ENCODE measurements at regions not wholly inside any gene's neighbourhood (a gene's known extent, or its start where the extent isn't known, plus 50 kb on each side); places are given as distances from the start of the nearest gene placed in this dataset.

DNA sequence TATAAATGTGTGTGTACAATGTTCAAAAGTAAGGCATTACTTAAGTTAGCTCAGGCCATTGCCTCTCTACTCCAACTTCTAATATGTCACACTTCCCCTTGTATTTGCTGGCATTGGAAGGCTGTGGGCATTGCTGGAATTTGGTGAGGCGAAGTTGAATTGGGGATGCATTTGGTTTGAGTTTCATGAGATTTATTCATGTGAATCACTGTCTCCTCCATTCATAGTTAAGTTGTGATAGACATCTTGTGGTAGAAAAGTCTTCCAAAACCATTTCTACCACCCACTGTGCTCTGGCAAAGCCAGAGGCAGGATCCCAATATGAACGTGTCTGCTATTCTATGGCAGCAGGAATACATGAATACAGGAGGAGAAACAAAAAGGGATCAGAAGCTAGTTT lies 397.8 kb upstream of the USP24 start:
- H3K27me3 Mint-ChIP-seq (ENCODE audit: low read depth in 3 of 3) = peaks cover 0 to 3% (median 2%) of the 10 kb centered on the region in 3 donors
- no peak overlapping the region for H2AFZ ChIP-seq (ENCODE audit: insufficient read depth, low read depth, low read length, poor library complexity, severe bottlenecking)

DNA sequence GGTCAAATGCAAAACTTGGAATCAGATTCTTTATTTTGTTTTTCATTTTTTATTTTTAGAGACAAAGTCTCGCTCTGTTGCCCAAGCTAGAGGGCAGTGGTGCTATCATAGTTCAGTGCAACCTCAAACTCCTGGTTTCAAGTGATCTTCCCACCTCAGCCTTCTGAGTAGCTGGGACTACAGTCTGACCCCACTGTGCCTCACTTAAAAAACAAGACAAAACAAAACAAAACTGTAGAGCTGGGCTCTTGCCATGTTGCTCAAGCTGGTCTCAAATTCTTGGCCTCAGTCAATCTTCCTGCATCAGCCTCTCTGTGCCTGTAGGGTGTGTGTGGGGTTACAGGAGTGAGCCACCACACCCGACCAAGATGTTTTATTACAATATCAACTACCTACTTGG lies 396.0 kb upstream of the USP24 start:
- Histone ChIP-seq H3K27me3 (ENCODE audit: control insufficient read depth in 2 of 2, insufficient read depth in 2 of 2, low read length in 2 of 2) (no peaks in the 10 kb centered on the region), H3K4me1 (ENCODE audit: control insufficient read depth in 1 of 2, insufficient read depth in 2 of 2, low read length in 2 of 2) (no peaks in the 10 kb centered on the region), H3K4me2 (replicated peaks; ENCODE audit: extremely low read depth, low read length, poor library complexity, severe bottlenecking) (no peak overlapping the region), H2AFZ (ENCODE audit: insufficient read depth, low read depth, low read length, poor library complexity, severe bottlenecking) (no peak overlapping the region), H3K36me3 (replicated peaks in 1 of 2; ENCODE audit: control insufficient read depth in 1 of 2, insufficient read depth in 2 of 2, low read length in 2 of 2) (no peaks in the 10 kb centered on the region), H3K79me2 (ENCODE audit: insufficient read depth, low read length) (no peaks in the 10 kb centered on the region), H3K27ac (ENCODE audit: low read depth in 1 of 2, low read length in 2 of 2) (no peak overlapping the region), H4K20me1 (ENCODE audit: insufficient read depth, low read length) (no peaks in the 10 kb centered on the region), H3K9ac (ENCODE audit: insufficient read depth, low read length, poor library complexity, severe bottlenecking) (no peak overlapping the region), H3K4me3 (replicated peaks in 1 of 3; ENCODE audit: low read depth in 2 of 3, low read length in 3 of 3) (no peak overlapping the region), H3K9me3 (replicated peaks in 1 of 2; ENCODE audit: control insufficient read depth in 1 of 2, insufficient read depth in 1 of 2, low read length in 2 of 2) (peaks cover 8 to 16% of the 10 kb centered on the region in 2 donors)
- Mint-ChIP-seq H3K9me3 (peaks cover 8 to 27% (median 15%) of the 10 kb centered on the region in 7 donors), H3K27me3 (ENCODE audit: low read depth in 3 of 3) (peaks cover 0 to 2% (median 1%) of the 10 kb centered on the region in 3 donors), H3K4me1 (no peaks in the 10 kb centered on the region), H3K27ac (no peak overlapping the region), H3K4me3 (no peak overlapping the region), H3K36me3 (no peaks in the 10 kb centered on the region)
- intact Hi-C loops (cut with micrococcal nuclease) = no loop called here
- TF ChIP-seq, protein P1, sequence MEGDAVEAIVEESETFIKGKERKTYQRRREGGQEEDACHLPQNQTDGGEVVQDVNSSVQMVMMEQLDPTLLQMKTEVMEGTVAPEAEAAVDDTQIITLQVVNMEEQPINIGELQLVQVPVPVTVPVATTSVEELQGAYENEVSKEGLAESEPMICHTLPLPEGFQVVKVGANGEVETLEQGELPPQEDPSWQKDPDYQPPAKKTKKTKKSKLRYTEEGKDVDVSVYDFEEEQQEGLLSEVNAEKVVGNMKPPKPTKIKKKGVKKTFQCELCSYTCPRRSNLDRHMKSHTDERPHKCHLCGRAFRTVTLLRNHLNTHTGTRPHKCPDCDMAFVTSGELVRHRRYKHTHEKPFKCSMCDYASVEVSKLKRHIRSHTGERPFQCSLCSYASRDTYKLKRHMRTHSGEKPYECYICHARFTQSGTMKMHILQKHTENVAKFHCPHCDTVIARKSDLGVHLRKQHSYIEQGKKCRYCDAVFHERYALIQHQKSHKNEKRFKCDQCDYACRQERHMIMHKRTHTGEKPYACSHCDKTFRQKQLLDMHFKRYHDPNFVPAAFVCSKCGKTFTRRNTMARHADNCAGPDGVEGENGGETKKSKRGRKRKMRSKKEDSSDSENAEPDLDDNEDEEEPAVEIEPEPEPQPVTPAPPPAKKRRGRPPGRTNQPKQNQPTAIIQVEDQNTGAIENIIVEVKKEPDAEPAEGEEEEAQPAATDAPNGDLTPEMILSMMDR (IDR thresholded peaks at IDR 0.05) = no peak
- DNase-seq = no peak
- WGBS (ENCODE audit: insufficient coverage) = no CpG with 5 or more reads among the region's 2 CpGs

More for the DNA sequence above, 397.8 kb upstream of the USP24 start:
- H3K4me1 Mint-ChIP-seq = no peaks in the 10 kb centered on the region
- H3K9me3 Mint-ChIP-seq = peaks cover 4 to 22% (median 8%) of the 10 kb centered on the region in 7 donors
- Histone ChIP-seq H3K27ac (ENCODE audit: low read depth in 1 of 2, low read length in 2 of 2) (no peak overlapping the region), H3K79me2 (ENCODE audit: insufficient read depth, low read length) (no peaks in the 10 kb centered on the region), H3K9me3 (replicated peaks in 1 of 2; ENCODE audit: control insufficient read depth in 1 of 2, insufficient read depth in 1 of 2, low read length in 2 of 2) (peaks cover 3 to 5% of the 10 kb centered on the region in 2 donors), H4K20me1 (ENCODE audit: insufficient read depth, low read length) (no peaks in the 10 kb centered on the region), H3K27me3 (ENCODE audit: control insufficient read depth in 2 of 2, insufficient read depth in 2 of 2, low read length in 2 of 2) (no peaks in the 10 kb centered on the region), H3K4me2 (replicated peaks; ENCODE audit: extremely low read depth, low read length, poor library complexity, severe bottlenecking) (no peak overlapping the region), H3K4me3 (replicated peaks in 1 of 3; ENCODE audit: low read depth in 2 of 3, low read length in 3 of 3) (no peak overlapping the region), H3K36me3 (replicated peaks in 1 of 2; ENCODE audit: control insufficient read depth in 1 of 2, insufficient read depth in 2 of 2, low read length in 2 of 2) (no peaks in the 10 kb centered on the region), H3K4me1 (ENCODE audit: control insufficient read depth in 1 of 2, insufficient read depth in 2 of 2, low read length in 2 of 2) (no peaks in the 10 kb centered on the region), H3K9ac (ENCODE audit: insufficient read depth, low read length, poor library complexity, severe bottlenecking) (no peak overlapping the region)
- DNase-seq = no peak
- H3K36me3 Mint-ChIP-seq = no peaks in the 10 kb centered on the region
- WGBS (ENCODE audit: insufficient coverage) = no CpG with 5 or more reads among the region's 2 CpGs
- TF ChIP-seq, protein P1 (IDR thresholded peaks at IDR 0.05) = no peak
- H3K27ac Mint-ChIP-seq = no peak overlapping the region
- intact Hi-C loops (cut with micrococcal nuclease) = no loop called here
- no peak overlapping the region for H3K4me3 Mint-ChIP-seq

Measured in CD14-positive monocyte (primary cell).